Urinary bladder (tissue), 3 donors: ENCODE measurements at regions not wholly inside any gene's neighbourhood (a gene's known extent, or its start where the extent isn't known, plus 50 kb on each side); places are given as distances from the start of the nearest gene placed in this dataset.

Experiments
- DNase-seq: peaks from one replicate; pipeline ENCODE4 v3.0.0-alpha.2; 2015; ENCODE audit errors: extremely low spot score
- H3K27ac ChIP-seq: one replicate; pipeline ENCODE4 v1.5.1; 2013; ENCODE audit warnings: low read depth, mild to moderate bottlenecking, moderate library complexity
- H3K36me3 ChIP-seq: one replicate; pipeline ENCODE4 v1.6.1; 2013; ENCODE audit warnings: mild to moderate bottlenecking, moderate library complexity; ENCODE audit not compliant: insufficient read depth
- H3K4me1 ChIP-seq: one replicate; pipeline ENCODE4 v1.6.1; 2013; ENCODE audit warnings: mild to moderate bottlenecking, moderate library complexity; ENCODE audit not compliant: insufficient read depth
- H3K4me3 ChIP-seq: one replicate; pipeline ENCODE4 v1.5.1; 2013; ENCODE audit warnings: low read depth, low read length
- WGBS: extraction: QIAGEN DNeasy Blood & Tissue Kit; methylation state at CpG from one replicate; pipeline ENCODE4 v1.1.7; 2013; 5-methylcytosine and 5-hydroxymethylcytosine counted together
- donor health status: healthy with polysubstance abuse.
- donor health status: healthy.

DNA sequence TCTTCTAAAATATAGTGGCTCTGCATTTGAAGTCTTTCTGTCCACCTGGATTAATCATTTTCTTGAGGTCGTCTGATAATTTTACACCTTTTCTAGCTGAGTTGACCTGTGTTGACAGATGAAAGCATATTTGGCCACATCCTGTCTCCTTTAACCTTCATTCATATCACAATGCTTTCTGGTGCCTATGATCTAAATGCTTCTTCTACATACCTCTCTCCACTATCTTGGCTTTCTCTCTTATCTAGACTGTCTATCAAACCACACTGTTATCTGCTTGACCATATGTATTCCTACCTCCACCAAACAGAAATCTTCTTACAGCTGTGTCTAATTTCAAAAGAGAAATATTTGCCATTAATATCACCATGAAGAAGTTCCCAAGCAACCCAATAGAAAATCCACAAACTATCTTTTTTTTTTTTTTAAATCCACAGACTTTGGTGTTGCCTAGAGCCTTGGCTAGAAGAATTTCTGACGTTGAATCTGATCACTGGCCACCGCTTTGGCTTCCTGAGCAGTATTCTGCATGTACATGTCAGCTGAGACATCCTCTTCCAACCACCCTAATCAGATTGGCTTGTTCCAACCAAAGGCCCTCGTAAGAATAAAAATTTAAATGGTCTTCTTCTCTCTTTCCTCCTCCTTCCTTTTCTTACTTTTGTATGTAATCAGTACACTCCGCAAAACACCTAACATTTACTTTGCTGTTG lies 66.3 kb upstream of the SP4 start:
- WGBS, result 72% methylated on average over 5 of the region's 5 CpGs
- H3K4me3 ChIP-seq, result no peak overlapping the region
- no peaks in the 10 kb centered on the region for H3K36me3 ChIP-seq
- H3K4me1 ChIP-seq, result no peaks in the 10 kb centered on the region
- DNase-seq, result no peak
- H3K27ac ChIP-seq, result no peak overlapping the region

DNA sequence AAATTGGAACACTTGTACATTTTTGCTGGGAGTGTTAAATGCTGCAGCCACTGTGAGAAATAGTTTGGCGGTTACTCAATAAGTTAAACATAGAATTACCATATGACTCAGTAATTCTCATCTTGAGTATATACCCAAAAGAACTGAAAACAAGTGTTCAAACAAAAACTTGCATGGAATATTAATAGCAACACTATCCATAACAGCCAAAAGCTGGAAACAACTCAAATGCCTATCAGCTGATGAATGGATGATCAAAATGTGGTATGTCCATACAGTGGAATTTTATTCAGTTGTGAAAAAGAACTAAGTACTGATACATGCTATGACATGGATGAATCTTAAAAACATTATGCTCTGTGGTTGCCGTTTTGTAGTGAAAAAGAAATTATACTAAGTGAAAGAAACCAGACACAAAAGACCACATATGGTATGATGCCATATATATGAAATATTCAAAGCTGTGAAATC lies 63.0 kb upstream of the SP4 start:
- no peak overlapping the region for H3K4me3 ChIP-seq
- no peaks in the 10 kb centered on the region for H3K36me3 ChIP-seq
- DNase-seq, result no peak
- H3K27ac ChIP-seq, result no peak overlapping the region
- WGBS, result 90% methylated on average over 2 of the region's 2 CpGs
- no peaks in the 10 kb centered on the region for H3K4me1 ChIP-seq

DNA sequence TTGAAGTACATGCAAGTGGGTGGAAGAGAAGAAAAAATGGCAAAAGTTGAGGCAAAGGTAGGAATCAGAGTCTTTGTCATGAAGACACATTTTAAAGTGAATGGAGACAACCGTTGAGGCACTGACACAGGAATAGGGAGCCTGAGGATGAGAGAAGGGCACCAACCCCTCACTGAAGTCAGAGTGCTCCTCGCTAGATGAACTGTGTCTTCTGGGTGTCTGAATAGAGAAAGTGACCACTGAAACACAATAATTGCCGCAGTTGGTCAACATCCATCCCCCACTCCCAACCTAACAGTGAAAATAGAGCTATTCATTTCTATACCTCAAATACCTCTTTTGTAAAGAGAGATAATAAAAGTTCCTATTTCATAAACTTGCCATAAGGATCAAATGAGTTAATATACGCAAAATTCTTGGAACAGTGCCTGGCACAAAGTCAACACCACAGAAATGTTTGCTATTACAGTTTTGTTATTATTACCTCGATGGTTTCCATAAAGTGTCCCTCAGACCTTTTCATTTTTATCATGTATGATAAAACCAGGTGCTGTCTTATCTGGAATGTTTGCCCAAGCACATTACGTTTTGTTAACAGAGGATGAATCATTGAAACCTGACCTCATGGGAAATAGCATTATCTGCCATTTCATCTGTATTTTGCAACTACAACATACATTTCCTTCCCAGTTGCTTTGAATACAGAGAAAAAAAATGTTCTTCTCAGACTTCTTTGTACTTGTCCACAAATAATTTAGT lies 61.8 kb upstream of the SP4 start:
- Histone ChIP-seq H3K27ac (no peak overlapping the region), H3K4me3 (no peak overlapping the region), H3K36me3 (no peaks in the 10 kb centered on the region), H3K4me1 (no peaks in the 10 kb centered on the region)
- WGBS, result 44% methylated on average over 6 of the region's 6 CpGs
- DNase-seq, result peak; percentile 15

DNA sequence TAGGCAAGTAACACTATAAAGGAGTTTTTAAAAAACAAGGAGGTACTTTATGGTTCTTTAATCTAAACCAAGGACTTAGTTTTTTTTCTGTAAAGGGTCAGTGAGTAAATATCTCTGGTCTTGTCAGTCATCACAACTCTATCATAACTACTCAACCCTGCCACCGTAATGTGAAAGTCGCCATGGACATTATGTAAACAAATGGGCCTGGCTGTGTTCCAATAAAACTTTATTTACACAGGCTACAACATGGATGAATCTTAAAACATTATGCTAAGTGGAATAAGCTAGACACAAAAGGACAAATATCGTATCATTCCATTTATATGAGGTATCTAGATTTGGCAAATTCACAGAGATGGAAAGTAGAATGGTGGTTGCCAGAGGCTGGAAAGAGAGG lies 60.8 kb upstream of the SP4 start:
- H3K4me1 ChIP-seq, result no peaks in the 10 kb centered on the region
- no peak for DNase-seq
- H3K36me3 ChIP-seq, result no peaks in the 10 kb centered on the region
- 47% methylated on average over 3 of the region's 3 CpGs for whole genome bisulfite sequencing
- H3K4me3 ChIP-seq, result no peak overlapping the region
- no peak overlapping the region for H3K27ac ChIP-seq

DNA sequence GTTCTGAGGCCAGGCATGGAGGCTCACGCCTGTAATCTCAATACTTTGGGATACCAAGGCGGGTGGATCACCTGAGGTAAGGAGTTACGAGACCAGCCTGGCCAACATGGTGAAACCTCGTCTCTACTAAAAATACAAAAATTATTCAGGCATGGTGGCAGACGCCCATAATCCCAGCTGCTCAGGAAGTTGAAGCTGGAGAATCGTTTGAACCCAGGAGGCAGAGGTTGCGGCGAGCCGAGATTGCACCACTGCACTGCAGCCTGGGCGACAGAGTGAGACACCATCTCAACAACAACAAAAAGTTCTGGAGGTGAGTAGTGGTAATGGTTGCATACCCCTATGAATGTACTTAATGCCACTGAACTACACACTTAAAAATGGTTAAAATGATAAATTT lies 60.3 kb upstream of the SP4 start:
- H3K27ac ChIP-seq, result no peak overlapping the region
- no peak for DNase-seq
- H3K36me3 ChIP-seq, result no peaks in the 10 kb centered on the region
- WGBS, result 88% methylated on average over 10 of the region's 10 CpGs
- no peaks in the 10 kb centered on the region for H3K4me1 ChIP-seq
- no peak overlapping the region for H3K4me3 ChIP-seq

DNA sequence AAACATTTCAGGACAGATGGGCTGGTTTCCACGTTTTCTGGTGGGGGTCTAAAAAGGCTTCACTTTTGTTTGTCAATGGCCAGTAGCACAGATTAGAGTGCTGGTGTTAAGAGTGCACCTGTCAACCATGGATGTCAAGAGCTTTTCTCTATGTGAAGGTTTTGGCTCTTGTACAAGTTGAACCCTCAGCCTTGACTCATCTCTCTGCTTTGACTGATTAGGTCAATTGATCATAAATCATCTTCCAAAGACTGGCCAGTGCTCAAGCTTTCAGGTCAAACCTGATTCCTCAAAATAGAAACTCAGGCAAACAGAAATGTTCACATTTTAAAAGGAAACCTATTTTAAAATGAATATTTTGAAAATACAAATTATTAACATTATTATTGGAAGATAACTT lies 59.6 kb upstream of the SP4 start:
- no peak overlapping the region for H3K4me3 ChIP-seq
- no peak overlapping the region for H3K27ac ChIP-seq
- H3K36me3 ChIP-seq, result no peaks in the 10 kb centered on the region
- 50% methylated on average over 1 of the region's 1 CpG for WGBS
- no peak for DNase-seq
- H3K4me1 ChIP-seq, result no peaks in the 10 kb centered on the region

DNA sequence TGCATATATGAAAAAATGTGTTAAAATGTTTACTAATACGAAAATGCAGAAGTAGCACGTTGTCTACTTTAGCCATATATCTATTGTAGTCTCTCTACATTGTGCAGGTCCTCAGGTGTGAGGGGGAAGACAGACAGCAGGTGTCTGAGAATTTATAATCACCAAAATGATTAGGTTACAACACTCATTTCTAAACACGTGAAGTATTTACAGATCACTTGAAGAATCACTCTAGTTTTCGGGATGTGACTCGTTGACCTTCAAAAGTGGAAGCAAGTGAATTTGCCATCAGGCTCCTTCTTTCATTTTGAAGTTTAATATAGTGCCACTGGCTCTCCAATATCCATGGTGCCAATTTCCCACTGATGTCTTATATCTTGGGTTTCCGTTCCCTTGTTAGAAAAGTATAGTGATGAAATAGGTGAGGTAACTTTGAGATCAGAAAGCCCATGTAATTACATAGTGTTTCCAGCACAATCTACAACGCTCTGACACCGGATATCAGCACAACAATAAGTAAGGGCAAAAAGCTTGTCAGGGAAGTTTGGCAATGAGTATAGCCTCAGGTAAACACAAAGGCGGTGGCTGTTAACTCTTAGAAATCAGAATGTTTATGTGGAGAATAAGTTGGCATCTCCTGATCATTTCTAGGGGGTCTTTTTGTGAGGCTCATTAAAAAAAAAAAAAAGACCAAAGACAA lies 57.5 kb upstream of the SP4 start:
- WGBS, result 71% methylated on average over 9 of the region's 9 CpGs
- no peak overlapping the region for H3K27ac ChIP-seq
- no peak for DNase-seq
- H3K36me3 ChIP-seq, result no peaks in the 10 kb centered on the region
- H3K4me1 ChIP-seq, result no peaks in the 10 kb centered on the region
- H3K4me3 ChIP-seq, result no peak overlapping the region

DNA sequence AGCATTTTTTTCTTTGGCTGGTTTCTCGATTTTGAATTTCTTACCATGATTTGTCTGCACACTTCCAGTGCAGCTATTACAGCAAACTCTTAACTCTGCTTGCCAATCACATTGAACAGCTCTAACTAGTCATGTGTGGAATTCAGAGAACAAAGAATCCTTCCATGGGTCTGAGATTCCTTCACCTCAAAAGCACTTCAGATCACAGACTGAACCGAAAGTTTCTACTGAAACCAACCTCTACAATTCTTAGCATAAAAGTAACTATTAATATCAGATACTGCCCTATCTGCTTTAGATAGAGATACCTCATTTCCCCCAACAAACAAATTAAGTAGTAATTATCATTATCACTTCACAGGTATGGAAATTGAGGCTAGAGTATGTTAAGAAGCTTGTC lies 56.5 kb upstream of the SP4 start:
- no peak overlapping the region for H3K4me3 ChIP-seq
- no peak for DNase-seq
- WGBS, result 70% methylated on average over 2 of the region's 2 CpGs
- H3K36me3 ChIP-seq, result no peaks in the 10 kb centered on the region
- H3K4me1 ChIP-seq, result no peaks in the 10 kb centered on the region
- H3K27ac ChIP-seq, result no peak overlapping the region

DNA sequence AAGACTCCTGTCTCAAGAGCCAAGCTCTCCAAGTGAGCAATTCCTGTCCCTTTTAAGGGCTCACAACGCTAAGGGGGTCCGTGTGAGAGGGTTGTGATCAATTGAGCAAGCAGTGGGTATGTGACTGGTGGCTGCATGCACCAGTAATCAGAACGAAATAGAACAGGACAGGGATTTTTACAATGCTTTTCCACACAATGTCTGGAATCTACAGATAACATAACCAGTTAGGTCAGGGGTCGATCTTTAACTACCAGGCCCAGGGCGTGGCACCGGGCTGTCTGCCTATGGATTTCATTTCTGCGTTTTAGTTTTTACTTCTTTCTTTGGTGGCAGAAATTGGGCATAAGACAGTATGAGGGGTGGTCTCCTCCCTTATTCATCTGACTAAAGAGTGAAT lies 54.9 kb upstream of the SP4 start:
- 88% methylated on average over 7 of the region's 7 CpGs for WGBS
- H3K27ac ChIP-seq, result no peak overlapping the region

DNA sequence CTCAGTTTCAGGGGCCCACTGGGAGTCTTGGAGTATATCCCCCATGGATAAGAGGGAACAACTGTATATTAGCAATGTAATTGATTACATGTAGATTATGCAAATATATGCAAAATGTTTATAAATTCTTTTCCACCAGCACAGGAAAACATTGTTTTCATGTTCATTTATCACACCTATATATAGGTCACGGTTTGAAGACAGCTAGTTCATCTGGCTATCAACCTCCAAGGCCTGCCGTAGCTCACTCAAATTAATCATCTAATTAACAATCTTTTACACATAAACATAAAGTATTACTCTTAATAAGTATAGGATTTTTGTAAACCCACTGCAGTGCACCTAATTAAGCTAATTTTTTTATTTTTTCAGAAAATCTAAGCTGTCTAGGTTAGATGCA lies 53.7 kb upstream of the SP4 start:
- WGBS, result 92% methylated on average over 2 of the region's 2 CpGs
- Histone ChIP-seq H3K36me3 (no peaks in the 10 kb centered on the region), H3K4me3 (no peak overlapping the region), H3K27ac (no peak overlapping the region), H3K4me1 (no peaks in the 10 kb centered on the region)
- DNase-seq, result no peak

More for the DNA sequence above, 54.9 kb upstream of the SP4 start:
- Histone ChIP-seq H3K4me1 (no peaks in the 10 kb centered on the region), H3K36me3 (no peaks in the 10 kb centered on the region), H3K4me3 (no peak overlapping the region)
- DNase-seq, result no peak

DNA sequence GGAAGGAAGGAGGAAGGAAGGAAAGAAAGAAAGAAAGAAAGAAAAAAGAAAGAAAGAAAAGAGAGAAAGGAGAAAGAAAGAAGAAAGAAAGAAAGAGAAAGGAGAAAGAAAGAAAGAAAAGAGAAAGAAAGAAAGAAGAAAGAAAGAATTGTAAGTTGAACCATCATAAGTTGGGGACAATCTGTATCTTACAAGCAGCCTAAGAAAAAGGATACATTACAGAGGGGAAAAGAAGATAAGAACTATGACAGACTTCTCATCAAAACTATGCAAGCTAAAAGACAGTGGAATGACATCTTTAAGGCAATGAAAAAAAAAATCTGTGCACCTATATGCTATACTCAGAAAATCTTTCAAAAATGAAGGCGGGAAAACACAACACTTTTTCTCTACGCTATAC lies 50.3 kb upstream of the SP4 start:
- 69% methylated on average over 2 of the region's 2 CpGs for WGBS
- Histone ChIP-seq H3K27ac (no peak overlapping the region), H3K36me3 (no peaks in the 10 kb centered on the region), H3K4me1 (no peaks in the 10 kb centered on the region), H3K4me3 (no peak overlapping the region)
- no peak for DNase-seq
